Colonic mucosa (tissue), 4 donors: ENCODE measurements at regions not wholly inside any gene's neighbourhood (a gene's known extent, or its start where the extent isn't known, plus 50 kb on each side); places are given as distances from the start of the nearest gene placed in this dataset.
"Not testable (repeated sequence)": the region's sequence is repeated elsewhere in the genome, so short reads cannot be mapped to it uniquely, and the experiment has no call there.

ENCODE experiments used
- DNase-seq: peaks from one replicate; pipeline ENCODE4 v3.0.0-alpha.2; 2020
- H3K27ac ChIP-seq: fragments of 200-600 bp; one replicate; pipeline ENCODE4 v1.8.0; 2021
- H3K27me3 ChIP-seq: fragments of 200-600 bp; one replicate; pipeline ENCODE4 v1.8.0; 2021
- H3K36me3 ChIP-seq: fragments of 200-600 bp; one replicate; pipeline ENCODE4 v1.8.0; 2021
- H3K4me1 ChIP-seq: fragments of 200-600 bp; one replicate; pipeline ENCODE4 v1.8.0; 2021; ENCODE audit warnings: mild to moderate bottlenecking
- H3K4me3 ChIP-seq: fragments of 200-600 bp; one replicate; pipeline ENCODE4 v1.8.0; 2021
- H3K9ac ChIP-seq, 2 donors: one replicate each; pipeline ENCODE4 v1.7.0; 2013; ENCODE audit warnings: control low read depth in 2 of 2, low read depth in 2 of 2, low read length in 2 of 2
- H3K9me3 ChIP-seq: fragments of 200-600 bp; one replicate; pipeline ENCODE4 v1.8.0; 2021
- intact Hi-C: fragments of 100-400 bp; cut with DNase I; formaldehyde crosslinking; loops from one replicate; pipeline ENCODE4 v1.14.1; 2022
- donor health status: healthy.
- donor health status: DM: no; HTN: no; CAD: no.
- donor health status: DM: no; HTN: no; CAD: no.

DNA sequence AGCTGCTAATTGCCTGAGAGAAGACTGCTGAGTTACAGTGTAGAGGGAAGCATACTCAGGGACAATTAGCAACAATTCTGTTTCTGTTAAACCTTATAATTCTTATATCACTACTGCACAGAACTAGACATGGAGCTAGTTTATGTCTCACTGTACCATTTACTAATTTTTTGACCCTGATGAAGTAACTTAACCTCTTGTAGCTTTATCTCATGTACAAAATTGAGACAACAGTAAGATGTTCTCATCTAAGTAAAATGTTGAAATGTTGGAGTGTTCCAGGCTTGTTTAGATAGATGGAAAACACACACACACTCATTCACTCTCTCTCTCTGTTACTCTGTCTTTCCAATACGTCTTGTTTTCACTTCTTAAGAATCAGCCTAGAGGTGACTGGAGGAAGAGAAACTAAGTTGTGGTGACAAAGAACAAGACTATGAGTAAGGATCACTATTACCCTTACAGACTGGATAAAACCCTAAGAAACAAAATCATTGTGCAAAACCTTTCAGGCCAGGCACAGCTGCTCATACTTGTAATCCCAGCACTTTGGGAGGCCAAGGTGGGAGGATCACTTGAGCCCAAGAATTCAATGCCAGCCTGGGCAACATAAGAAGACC, 107.8 kb downstream of the FAM72C start:
- H3K9ac ChIP-seq, H3K27ac ChIP-seq, H3K27me3 ChIP-seq, H3K36me3 ChIP-seq, H3K4me3 ChIP-seq, H3K4me1 ChIP-seq, intact Hi-C loops, DNase-seq, H3K9me3 ChIP-seq: not testable (repeated sequence)

DNA sequence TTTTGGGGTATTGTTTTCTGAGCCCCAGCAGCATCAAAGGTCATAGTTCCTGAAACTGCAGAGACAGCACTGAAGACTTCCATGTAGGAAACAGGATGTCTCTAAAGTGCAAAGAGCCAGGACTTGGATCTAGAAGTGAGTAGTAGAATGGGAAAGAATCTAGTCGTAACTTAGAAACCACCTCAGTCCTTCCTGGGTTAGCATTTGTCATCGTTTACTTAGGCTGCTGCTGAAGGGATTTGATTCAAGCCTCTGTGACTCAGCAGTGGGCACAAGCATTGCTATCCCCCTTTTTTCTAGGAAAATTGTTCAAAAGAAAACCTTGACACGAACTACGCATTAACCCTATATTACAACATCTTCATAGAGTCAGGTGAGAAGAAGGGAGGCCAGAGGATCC, 109.1 kb downstream of the FAM72C start:
- H3K27me3 ChIP-seq, H3K4me3 ChIP-seq, intact Hi-C loops, H3K4me1 ChIP-seq, H3K9me3 ChIP-seq, DNase-seq, H3K9ac ChIP-seq, H3K36me3 ChIP-seq, H3K27ac ChIP-seq: not testable (repeated sequence)

DNA sequence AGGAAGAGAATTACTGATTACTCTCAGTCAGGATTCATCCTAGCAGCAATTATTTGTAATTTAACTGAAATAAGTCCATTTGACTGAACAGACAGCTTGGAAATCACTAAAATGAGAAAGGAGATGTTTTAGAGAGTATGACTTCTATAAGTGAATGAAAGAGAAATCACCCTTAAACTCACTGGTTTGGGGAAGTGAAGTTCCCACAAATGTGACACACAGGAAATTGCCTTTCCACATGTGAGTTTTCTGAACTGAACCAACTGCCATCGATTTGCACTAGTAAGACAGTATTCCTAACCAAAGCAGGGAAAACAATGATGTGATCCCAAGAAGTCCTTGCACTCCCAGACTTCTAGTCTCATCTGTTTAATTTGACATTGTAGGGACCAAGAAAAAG, 110.5 kb downstream of the FAM72C start:
- H3K4me3 ChIP-seq, H3K27me3 ChIP-seq, DNase-seq, H3K9ac ChIP-seq, H3K27ac ChIP-seq, H3K9me3 ChIP-seq, intact Hi-C loops, H3K36me3 ChIP-seq, H3K4me1 ChIP-seq: not testable (repeated sequence)

DNA sequence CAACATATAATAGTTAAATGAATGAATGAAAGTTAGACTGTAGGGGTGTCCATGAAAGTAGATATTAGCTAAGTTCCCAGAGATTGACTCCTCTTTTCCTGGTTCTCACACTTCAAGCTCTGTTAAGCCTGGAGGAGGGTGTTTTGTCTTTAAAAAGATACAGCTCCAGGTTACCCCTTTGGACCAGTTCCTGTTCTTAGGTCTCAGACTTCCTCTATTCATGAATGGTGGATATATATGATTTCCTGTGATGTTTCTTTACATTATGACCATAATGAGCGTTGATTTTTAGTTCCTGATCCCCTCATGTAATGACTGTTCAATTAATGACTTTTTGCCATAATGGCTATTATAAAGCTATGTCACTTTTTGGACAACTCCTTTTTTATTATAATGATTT, 115.9 kb downstream of the FAM72C start:
- H3K36me3 ChIP-seq, H3K27me3 ChIP-seq, DNase-seq, H3K4me1 ChIP-seq, H3K9ac ChIP-seq, H3K4me3 ChIP-seq, intact Hi-C loops, H3K9me3 ChIP-seq, H3K27ac ChIP-seq: not testable (repeated sequence)

DNA sequence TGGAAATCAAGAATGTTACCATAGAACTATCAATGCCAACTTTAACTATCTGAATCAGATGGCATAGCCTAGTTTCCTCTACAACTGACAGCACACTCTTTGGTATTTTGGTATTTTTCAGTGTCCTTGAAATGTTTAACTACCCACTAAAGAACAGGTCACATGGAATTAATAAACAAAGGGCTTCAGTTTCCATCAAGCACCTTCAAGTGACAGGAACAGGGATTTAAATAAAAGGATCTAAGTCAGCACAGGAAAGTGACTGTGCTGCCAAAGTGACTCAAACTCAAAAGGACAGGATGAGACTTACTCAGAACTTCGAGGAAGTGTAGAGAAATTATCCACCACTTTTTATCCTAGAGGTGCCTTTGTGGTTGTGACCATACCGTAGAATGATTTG, 117.7 kb downstream of the FAM72C start:
- H3K27ac ChIP-seq, H3K9ac ChIP-seq, H3K4me1 ChIP-seq, H3K27me3 ChIP-seq, H3K36me3 ChIP-seq, H3K9me3 ChIP-seq, intact Hi-C loops, H3K4me3 ChIP-seq, DNase-seq: not testable (repeated sequence)

DNA sequence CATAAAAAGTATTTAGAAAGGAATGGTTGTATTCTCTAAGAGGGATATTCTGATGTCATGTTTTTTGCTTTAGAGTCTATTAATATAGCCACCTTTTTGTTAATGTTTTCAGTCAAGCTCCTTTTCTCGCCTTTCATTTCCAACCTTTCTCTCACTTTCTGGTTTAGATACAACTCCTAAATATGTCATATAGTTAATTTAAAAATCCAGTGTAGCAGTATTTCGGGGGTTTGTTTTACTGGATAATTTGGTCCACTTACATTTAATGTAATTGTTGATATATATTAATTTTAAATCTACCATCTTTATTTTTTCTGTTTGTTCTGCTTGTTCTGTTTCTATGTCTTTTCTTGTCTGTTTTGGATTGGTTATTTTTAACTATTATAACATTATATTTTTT, 121.1 kb downstream of the FAM72C start:
- H3K27me3 ChIP-seq, intact Hi-C loops, H3K9me3 ChIP-seq, H3K9ac ChIP-seq, H3K4me3 ChIP-seq, DNase-seq, H3K36me3 ChIP-seq, H3K27ac ChIP-seq, H3K4me1 ChIP-seq: not testable (repeated sequence)

DNA sequence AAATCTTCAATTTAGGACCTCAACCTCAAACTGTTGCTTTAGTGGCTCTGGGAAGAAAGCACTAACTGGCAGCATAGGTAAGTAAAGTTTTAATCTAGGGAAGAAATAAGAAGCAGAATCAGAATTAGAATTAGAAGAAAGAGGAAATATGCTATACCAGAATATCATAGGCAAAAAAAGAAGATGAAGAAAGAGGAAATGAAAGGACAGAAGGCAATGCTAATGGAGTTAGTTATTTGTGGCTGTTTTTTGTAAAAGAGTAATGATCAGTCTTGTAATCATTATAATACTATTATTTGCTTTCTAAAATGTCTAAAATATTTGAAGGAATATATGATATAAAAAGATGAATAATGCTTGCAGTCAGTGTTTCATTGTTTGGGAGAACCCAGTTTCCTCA, 122.9 kb downstream of the FAM72C start:
- H3K9ac ChIP-seq, H3K4me3 ChIP-seq, intact Hi-C loops, DNase-seq, H3K9me3 ChIP-seq, H3K27ac ChIP-seq, H3K4me1 ChIP-seq, H3K36me3 ChIP-seq, H3K27me3 ChIP-seq: not testable (repeated sequence)

DNA sequence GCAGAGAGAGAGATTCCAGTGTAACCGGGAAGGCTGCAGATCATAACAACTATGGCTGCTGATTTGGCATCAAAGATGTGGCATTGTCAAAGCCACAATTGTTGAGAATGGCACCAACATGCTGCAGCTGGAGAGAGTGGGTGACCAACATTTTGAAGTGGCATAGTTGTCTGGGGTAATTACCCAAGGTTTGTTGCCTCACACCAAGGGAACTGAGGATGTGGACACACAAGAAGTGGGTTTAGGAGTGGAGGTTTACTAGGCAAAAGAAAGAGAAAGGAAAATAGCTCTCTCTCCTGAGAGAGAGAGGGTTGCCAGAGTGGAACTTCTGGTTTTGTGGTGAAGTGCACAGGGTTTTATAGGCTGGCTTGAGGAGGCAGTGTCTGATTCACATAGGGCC, 126.6 kb downstream of the FAM72C start:
- H3K4me3 ChIP-seq, H3K36me3 ChIP-seq, H3K4me1 ChIP-seq, intact Hi-C loops, H3K9ac ChIP-seq, DNase-seq, H3K27ac ChIP-seq, H3K9me3 ChIP-seq, H3K27me3 ChIP-seq: not testable (repeated sequence)

DNA sequence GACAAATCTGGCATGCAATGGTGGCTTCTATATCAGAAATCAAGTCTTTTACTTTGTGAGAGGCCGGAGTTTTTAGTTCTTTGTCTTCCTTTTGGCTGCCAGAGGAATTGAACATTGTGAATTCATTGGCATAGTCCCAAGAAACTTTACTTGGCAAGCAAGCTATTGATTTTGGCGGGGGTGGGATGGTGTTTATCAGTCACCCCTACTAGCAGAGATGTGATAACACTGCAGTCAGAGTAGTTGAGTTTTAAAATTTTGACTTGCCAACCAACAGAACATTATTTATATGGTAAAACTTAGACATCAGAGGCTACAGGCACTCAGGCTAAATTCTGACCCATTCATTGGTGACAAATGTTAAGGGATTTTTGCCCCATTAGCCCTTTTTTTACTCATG, 129.7 kb downstream of the FAM72C start:
- H3K9me3 ChIP-seq, H3K36me3 ChIP-seq, H3K9ac ChIP-seq, intact Hi-C loops, DNase-seq, H3K27ac ChIP-seq, H3K4me1 ChIP-seq, H3K27me3 ChIP-seq, H3K4me3 ChIP-seq: not testable (repeated sequence)

DNA sequence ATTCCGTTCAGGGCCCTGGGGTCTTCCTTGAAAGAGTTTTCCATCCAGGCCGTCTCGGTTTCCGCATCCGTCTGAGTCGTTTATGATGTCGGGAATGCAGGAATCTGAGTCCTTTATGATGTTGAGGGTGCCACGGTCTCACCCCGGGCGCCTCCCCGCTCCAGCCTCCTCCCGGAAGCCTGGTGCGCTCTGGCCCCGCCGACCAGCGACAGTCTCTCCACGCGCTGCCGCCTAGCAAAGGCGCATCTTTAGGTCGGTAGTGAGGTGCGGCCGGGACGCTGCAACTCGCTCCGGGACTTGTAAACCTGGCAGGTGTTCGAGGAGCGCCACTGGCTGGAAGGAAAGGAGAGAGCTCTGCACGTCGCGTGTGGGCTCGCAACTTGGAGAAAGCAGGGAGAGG, 132.6 kb downstream of the FAM72C start:
- H3K36me3 ChIP-seq, H3K4me3 ChIP-seq, H3K27me3 ChIP-seq, H3K27ac ChIP-seq, H3K4me1 ChIP-seq, H3K9ac ChIP-seq, intact Hi-C loops, H3K9me3 ChIP-seq, DNase-seq: not testable (repeated sequence)

DNA sequence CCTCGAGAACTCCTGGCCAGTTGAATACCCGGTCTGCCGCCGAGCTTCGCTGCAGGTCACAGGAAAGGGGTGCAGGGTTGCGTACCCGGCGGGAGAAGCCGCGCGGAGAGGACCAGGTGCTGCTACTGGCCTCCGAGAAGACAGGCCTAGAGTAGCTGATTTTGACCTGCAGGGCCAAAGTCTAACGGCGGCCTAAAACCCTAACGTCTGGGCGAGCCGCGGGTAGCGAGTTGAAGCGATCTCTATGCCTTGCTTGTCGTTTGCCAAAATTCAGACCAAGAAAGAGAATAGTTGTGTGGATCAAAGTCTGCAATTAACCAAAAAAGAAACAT, 133.2 kb downstream of the FAM72C start:
- H3K9ac ChIP-seq, H3K27ac ChIP-seq, DNase-seq, H3K36me3 ChIP-seq, H3K4me1 ChIP-seq, intact Hi-C loops, H3K27me3 ChIP-seq, H3K9me3 ChIP-seq, H3K4me3 ChIP-seq: not testable (repeated sequence)

DNA sequence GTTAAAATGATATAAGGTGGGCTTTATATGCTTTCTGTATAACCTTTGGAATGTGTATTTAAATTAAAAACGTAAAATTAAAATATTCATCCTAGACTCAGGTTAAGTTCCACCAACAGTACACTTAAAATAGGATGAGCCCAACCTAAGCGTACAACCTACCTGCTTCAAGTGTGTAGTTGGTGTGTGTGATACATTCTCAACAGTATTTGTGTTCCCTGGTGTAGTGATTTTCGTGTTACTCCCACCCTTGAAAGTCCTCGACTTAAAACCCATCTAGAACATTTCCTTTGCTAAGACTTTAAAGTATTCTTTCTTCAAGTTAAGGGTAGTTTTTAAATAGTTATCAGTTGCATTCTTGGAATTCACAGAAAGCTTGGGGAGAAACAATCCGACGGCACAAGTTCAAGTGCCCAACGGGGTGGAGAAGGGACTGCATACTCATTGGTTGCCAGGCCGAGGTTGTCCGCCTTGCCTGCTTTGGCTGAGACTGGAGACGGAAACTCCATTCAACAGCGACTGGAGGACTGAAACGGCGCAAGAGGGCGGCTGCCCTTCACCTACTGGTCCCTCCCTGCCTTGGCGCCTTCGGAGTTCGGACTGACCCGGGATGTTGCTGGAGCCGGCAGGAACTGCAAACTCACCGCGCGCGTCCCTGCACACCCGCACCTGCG, 133.7 kb downstream of the FAM72C start:
- intact Hi-C loops, H3K27ac ChIP-seq, H3K9ac ChIP-seq, H3K4me1 ChIP-seq, H3K27me3 ChIP-seq, H3K4me3 ChIP-seq, H3K9me3 ChIP-seq, H3K36me3 ChIP-seq, DNase-seq: not testable (repeated sequence)

DNA sequence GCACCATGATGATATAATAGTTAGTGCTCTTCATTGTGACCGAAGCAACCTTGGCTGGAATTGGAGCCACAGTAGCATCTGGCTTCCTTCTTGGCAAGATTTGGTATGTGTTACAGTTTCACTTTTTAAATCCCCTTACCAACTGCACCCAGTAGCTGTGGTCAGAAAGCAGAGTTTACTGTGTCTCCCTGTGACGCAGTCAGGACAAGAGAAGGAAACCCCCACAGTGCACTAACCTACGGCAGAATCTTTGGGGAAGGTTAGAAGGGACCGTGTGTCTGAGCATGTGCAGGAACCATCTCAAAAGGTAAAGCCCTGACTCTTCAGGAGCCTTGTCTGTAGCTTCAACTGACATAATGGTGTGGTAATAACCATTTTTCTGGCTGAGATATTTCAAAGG, 138.4 kb downstream of the FAM72C start:
- H3K9ac ChIP-seq, H3K36me3 ChIP-seq, DNase-seq, H3K4me3 ChIP-seq, H3K9me3 ChIP-seq, H3K4me1 ChIP-seq, H3K27ac ChIP-seq, H3K27me3 ChIP-seq, intact Hi-C loops: not testable (repeated sequence)

DNA sequence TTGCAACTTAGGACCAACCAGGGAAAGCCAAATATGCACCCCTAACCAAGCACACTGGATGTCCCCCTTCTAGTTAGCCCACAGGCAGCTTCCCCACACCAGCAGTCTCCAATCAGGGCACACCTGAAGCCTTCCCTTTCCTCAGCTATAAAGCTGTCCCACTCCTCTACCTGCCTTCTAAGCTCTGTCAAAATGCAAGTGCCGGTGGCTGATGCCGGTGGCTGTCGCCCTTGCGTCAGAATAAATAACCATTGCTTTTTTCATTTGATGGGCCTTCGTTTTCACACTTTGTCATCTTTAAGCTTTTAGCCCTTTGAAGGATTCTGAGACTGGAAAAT, 139.4 kb downstream of the FAM72C start:
- H3K27me3 ChIP-seq, H3K27ac ChIP-seq, H3K4me1 ChIP-seq, H3K36me3 ChIP-seq, DNase-seq, H3K4me3 ChIP-seq, H3K9ac ChIP-seq, H3K9me3 ChIP-seq, intact Hi-C loops: not testable (repeated sequence)
